ENCODE measurements at regions not wholly inside any gene's neighbourhood (a gene's known extent, or its start where the extent isn't known, plus 50 kb on each side); places are given as distances from the start of the nearest gene placed in this dataset.

DNA sequence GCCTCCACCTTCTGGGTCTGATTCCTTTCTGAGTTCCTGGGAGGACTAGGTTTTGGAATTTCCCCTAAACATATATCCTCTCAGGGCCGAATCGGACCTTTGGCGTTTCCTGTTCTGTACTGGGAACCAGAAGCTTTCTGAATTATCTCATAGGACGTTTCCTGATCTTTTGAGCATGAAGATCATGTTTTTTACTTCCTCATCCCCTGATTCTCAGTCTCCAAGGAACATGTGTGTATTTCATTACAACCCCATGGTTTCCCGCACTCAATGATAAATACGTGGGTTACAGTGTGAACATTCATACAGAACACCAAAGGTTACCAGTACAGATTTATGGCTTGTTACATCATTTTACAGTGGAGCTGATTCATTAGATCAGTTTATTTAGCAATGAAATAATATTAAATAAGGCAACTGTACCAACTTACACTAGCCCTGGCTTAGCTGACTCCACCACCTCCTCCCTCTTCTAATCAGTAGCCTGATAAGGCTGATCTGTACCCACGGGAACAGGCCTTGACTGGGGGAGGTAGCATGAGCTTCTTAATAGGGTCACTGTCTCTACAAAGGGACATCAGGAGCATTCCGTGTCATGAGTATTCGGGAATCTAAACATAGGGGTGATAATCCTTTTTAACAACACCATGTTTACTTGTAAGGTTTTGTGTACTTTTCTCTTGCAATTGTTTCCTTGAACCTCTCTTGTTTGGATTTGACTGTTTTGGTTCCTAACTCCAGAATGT, 57.8 kb upstream of the ERRFI1 start:
- no peak for TF ChIP-seq SIRT6 (IDR thresholded peaks at IDR 0.05; ENCODE audit: low read length)
- TF ChIP-seq, protein P1, sequence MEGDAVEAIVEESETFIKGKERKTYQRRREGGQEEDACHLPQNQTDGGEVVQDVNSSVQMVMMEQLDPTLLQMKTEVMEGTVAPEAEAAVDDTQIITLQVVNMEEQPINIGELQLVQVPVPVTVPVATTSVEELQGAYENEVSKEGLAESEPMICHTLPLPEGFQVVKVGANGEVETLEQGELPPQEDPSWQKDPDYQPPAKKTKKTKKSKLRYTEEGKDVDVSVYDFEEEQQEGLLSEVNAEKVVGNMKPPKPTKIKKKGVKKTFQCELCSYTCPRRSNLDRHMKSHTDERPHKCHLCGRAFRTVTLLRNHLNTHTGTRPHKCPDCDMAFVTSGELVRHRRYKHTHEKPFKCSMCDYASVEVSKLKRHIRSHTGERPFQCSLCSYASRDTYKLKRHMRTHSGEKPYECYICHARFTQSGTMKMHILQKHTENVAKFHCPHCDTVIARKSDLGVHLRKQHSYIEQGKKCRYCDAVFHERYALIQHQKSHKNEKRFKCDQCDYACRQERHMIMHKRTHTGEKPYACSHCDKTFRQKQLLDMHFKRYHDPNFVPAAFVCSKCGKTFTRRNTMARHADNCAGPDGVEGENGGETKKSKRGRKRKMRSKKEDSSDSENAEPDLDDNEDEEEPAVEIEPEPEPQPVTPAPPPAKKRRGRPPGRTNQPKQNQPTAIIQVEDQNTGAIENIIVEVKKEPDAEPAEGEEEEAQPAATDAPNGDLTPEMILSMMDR (IDR thresholded peaks at IDR 0.05; ENCODE audit: control extremely low read depth in 1 of 3, insufficient read depth in 1 of 3, low read depth in 1 of 3, low read length in 3 of 3): no peak
- TF ChIP-seq TCF12 (IDR thresholded peaks at IDR 0.05; ENCODE audit: low read depth, low read length): no peak
- no peak for TF ChIP-seq CEBPB (IDR thresholded peaks at IDR 0.05; ENCODE audit: low read depth, low read length)
- no peak for TF ChIP-seq CBX5 (IDR thresholded peaks at IDR 0.05; ENCODE audit: low read depth, low read length)
- no peak for TF ChIP-seq ZNF274 (IDR thresholded peaks at IDR 0.05; ENCODE audit: borderline replicate concordance, extremely low read depth, low read length)
- TF ChIP-seq EZH2 (IDR thresholded peaks at IDR 0.05; ENCODE audit: low read depth, low read length, severe bottlenecking): no peak
- no peak for TF ChIP-seq SIN3A (conservative IDR thresholded peaks at IDR 0.05 in 1 of 2, IDR thresholded peaks at IDR 0.05 in 1 of 2; ENCODE audit: low read depth in 1 of 2, low read length in 2 of 2)

Measured in H1 (cell line).